ENCODE measurements at regions not wholly inside any gene's neighbourhood (a gene's known extent, or its start where the extent isn't known, plus 50 kb on each side); places are given as distances from the start of the nearest gene placed in this dataset.

DNA sequence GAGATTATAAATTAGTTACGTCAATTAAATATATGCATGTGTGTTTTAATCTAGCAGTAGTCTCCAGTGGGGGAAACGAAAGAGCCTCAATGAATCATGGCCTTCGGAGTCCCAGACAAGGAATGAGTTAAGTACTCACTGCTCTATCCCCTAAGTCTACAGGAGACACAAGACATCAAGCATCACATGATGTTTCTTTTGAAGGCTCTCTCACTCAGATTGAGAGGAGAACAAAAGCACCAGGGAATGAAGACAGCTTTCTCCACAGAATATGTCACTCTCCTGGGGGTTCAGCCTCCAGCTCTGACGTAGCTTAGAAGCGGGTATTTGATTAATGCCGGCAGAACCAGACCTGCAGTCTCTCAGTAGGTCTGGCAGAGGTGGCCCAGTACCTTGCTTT, 381.4 kb downstream of the ACTL7B start:
- H3K4me1 Mint-ChIP-seq = peaks cover 14 to 19% of the 10 kb centered on the region in 2 experiments
- H3K23me2 ChIP-seq (ENCODE audit: insufficient read length, low read depth, low read length, poor library complexity, severe bottlenecking) = no peaks in the 10 kb centered on the region
- H4K20me1 ChIP-seq (ENCODE audit: control insufficient read depth, insufficient read depth, insufficient read length) = no peaks in the 10 kb centered on the region
- no peaks in the 10 kb centered on the region; the same call in 1 of the 2 replicates for H3K27me3 Mint-ChIP-seq (ENCODE audit: low read depth)
- no peak overlapping the region for H3K4me2 ChIP-seq (ENCODE audit: insufficient read depth, insufficient read length, low read length)
- no peaks in the 10 kb centered on the region for H3K79me2 ChIP-seq (ENCODE audit: insufficient read depth, low read length)
- no peak overlapping the region for H3K23ac ChIP-seq (ENCODE audit: insufficient read length, low read depth, low read length)
- no peak overlapping the region for H3K14ac ChIP-seq (ENCODE audit: insufficient read depth, low read length)
- no CpG with 5 or more reads among the region's 6 CpGs for WGBS (ENCODE audit: extremely low coverage, insufficient read length, low lambda C conversion rate)
- TF ChIP-seq, protein P1, sequence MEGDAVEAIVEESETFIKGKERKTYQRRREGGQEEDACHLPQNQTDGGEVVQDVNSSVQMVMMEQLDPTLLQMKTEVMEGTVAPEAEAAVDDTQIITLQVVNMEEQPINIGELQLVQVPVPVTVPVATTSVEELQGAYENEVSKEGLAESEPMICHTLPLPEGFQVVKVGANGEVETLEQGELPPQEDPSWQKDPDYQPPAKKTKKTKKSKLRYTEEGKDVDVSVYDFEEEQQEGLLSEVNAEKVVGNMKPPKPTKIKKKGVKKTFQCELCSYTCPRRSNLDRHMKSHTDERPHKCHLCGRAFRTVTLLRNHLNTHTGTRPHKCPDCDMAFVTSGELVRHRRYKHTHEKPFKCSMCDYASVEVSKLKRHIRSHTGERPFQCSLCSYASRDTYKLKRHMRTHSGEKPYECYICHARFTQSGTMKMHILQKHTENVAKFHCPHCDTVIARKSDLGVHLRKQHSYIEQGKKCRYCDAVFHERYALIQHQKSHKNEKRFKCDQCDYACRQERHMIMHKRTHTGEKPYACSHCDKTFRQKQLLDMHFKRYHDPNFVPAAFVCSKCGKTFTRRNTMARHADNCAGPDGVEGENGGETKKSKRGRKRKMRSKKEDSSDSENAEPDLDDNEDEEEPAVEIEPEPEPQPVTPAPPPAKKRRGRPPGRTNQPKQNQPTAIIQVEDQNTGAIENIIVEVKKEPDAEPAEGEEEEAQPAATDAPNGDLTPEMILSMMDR (conservative IDR thresholded peaks at IDR 0.05) = no peak
- no peaks in the 10 kb centered on the region for H3K79me1 ChIP-seq (ENCODE audit: insufficient read depth, low read depth, low read length, poor library complexity, severe bottlenecking)
- H3K18ac ChIP-seq (ENCODE audit: insufficient read length, low read depth, low read length) = no peak overlapping the region
- no peak overlapping the region for H3K56ac ChIP-seq (ENCODE audit: insufficient read length, low read depth, low read length)
- H3T11ph ChIP-seq (ENCODE audit: low read length) = no peak overlapping the region
- no peak overlapping the region for H4K5ac ChIP-seq (ENCODE audit: insufficient read length, low read depth, low read length)
- H4K8ac ChIP-seq (replicated peaks; ENCODE audit: insufficient read length, low read depth, low read length) = no peak overlapping the region
- no peak overlapping the region for H3K9ac ChIP-seq (ENCODE audit: extremely low read depth, insufficient read length, low read length)
- peaks cover 6% of the 10 kb centered on the region for H3K4me1 ChIP-seq (ENCODE audit: insufficient read depth, low read length)
- no peak overlapping the region for H3K4ac ChIP-seq (ENCODE audit: low read depth, low read length)
- no peak overlapping the region for H2BK20ac ChIP-seq (ENCODE audit: low read depth, low read length, poor library complexity, severe bottlenecking)
- H3K4me3 Mint-ChIP-seq = no peak overlapping the region
- no peaks in the 10 kb centered on the region for H3K36me3 Mint-ChIP-seq (ENCODE audit: insufficient read depth in 1 of 3, low read depth in 3 of 3)
- no peaks in the 10 kb centered on the region for H3K9me3 Mint-ChIP-seq
- H3K9me3 ChIP-seq (ENCODE audit: control insufficient read depth, low read depth, low read length) = no peaks in the 10 kb centered on the region
- no peak overlapping the region for H2BK120ac ChIP-seq (ENCODE audit: low read depth, low read length, poor library complexity, severe bottlenecking)
- DNase-seq = no peak
- H2AK5ac ChIP-seq (ENCODE audit: insufficient read length, low read length) = no peak overlapping the region
- no peak overlapping the region for H2BK12ac ChIP-seq (ENCODE audit: insufficient read length, low read depth, low read length)
- no peak overlapping the region for H3K27ac ChIP-seq (ENCODE audit: insufficient read length, low read depth, low read length)
- no peak overlapping the region for H2BK5ac ChIP-seq (ENCODE audit: insufficient read length, low read length)
- no peak overlapping the region for H2AFZ ChIP-seq (ENCODE audit: low read length)
- no peak overlapping the region for H3K27ac Mint-ChIP-seq
- H2BK15ac ChIP-seq (ENCODE audit: low read depth, low read length) = no peak overlapping the region
- no peak overlapping the region for H4K91ac ChIP-seq (ENCODE audit: insufficient read length, low read depth, low read length)
- H3K27me3 ChIP-seq (ENCODE audit: insufficient read depth, low read length) = no peaks in the 10 kb centered on the region
